GM19455 (cell line): ENCODE measurements at regions not wholly inside any gene's neighbourhood (a gene's known extent, or its start where the extent isn't known, plus 50 kb on each side); places are given as distances from the start of the nearest gene placed in this dataset.

Source experiments
- ATAC-seq: cut with Tn5 transposase; IDR thresholded peaks from one replicate; pipeline ENCODE4 v1.9.1; 2021; ENCODE audit not compliant: unreplicated experiment

GRCh38 chr1:165034136-165034809, 322.2 kb downstream of the LMX1A start:
- ATAC-seq = no peak

- ATAC-seq = no peak
Measured at GRCh38 chr1:165031001-165031400, 325.5 kb downstream of the LMX1A start.

GRCh38 chr1:165025805-165026204, 330.7 kb downstream of the LMX1A start:
- no peak for ATAC-seq

- ATAC-seq = no peak
Measured at GRCh38 chr1:165014753-165015152, 341.8 kb downstream of the LMX1A start.

DNA sequence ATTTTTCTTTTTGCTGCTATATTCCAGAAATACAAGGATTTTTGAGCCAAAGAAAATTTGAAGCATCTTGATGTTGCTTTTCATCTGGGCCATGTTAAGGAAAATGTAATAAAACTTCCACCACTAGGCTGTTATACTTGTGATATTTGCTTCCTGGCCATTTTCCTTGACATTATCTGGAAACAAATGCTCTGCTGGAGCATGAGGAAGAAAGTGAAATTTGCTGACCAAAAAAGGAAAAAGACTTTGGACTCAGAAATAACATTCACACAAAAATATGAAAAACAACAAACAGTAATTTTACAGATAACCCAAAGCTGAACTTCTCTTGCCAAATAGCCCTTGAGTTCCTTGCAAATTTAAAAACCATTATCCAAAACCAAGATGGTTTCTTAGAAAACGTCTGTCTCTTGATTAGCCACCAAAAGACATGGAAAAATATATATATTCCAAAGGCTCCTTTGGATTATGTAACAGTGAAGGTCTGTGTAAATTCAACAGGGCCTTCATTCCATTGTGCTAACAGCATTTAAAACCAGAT, 344.5 kb downstream of the LMX1A start:
- no peak for ATAC-seq

DNA sequence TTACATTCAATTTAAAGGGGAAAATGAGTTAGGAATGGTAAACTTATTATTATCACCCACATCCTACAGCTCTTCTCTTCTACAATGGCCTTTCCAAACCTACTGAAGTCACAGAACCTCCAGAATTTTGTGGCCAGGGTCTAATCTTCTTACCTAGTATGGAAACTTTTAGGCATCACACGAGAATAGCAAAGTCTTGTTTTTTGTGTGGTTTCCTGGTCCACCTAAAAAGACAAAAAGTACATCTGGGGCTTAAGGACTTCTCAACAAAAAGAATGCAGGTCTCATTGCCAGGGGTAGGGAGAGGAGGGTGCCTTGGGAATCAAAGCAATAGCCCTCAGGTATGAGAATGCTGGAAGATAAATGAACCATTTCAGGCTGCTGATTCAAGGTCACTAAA, 345.3 kb downstream of the LMX1A start:
- ATAC-seq = no peak

- no peak for ATAC-seq
Measured at GRCh38 chr1:165010418-165011070, 346.0 kb downstream of the LMX1A start.

GRCh38 chr1:165006831-165007230, 349.7 kb downstream of the LMX1A start:
- ATAC-seq = no peak

DNA sequence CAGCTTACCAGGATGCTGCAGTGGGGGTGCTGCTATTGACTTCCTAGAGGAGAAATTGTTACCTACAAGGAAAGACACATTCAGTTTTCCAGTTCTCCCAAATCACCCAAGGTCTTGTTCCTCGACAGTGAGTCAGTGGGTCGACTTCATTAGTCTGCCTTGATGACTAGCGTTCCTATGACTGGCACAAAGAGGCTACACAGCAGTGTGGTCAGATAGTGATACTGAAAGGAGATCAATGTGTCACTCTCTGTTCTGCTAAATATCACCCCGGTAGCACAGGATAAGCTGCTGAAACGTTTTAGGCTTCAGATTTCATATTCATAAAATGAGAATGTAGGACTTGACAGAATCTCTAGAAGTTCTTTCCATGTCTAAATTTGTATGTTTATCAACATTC, 357.4 kb downstream of the LMX1A start:
- ATAC-seq = no peak

GRCh38 chr1:164991763-164992314, 364.7 kb downstream of the LMX1A start:
- no peak for ATAC-seq

- no peak for ATAC-seq
Measured at GRCh38 chr1:164983023-164983650, 373.4 kb downstream of the LMX1A start.

- no peak for ATAC-seq
Measured at GRCh38 chr1:164982545-164982944, 374.0 kb downstream of the LMX1A start.

DNA sequence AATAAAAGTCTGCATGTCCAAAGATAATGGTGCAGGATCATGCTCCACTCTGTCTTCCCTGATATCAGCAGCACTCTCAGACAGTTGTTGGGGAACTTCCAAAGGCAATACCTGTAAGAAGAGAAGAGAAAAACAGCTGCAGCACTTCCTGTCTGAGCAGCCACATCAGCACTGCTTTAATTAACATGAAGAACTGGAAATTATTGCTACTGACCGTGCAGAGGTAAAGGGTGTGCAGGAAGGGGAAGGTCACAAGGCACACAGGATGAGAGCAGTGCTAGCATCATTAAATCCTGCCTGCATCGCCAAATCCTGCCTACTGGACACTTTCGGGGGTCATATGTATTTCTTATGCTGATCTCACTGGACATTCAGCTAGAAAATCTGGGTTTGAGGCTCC, 379.0 kb downstream of the LMX1A start:
- no peak for ATAC-seq

GRCh38 chr1:164971921-164972415, 384.5 kb downstream of the LMX1A start:
- no peak for ATAC-seq

DNA sequence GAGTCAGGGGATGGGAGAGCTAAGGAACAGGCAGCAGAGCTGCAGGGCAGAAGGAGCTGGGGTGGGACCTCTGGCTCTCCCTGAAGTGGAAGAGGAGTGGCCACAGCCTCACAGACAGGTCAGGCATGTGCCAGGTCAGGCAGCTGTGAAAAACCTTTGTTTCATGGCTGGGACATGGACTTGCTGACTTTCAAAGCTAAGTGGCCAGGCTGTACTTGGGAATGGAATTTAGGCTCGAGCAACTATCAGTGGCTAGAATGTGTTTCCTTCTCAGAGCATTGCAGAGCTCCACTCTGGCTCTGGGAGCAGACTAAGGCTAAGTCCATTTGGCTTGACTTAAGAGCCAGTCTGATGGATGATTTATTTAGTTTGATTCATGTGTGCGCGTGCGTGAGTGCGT, 385.1 kb downstream of the LMX1A start:
- ATAC-seq = no peak

- no peak for ATAC-seq
Measured at GRCh38 chr1:164969253-164969652, 387.3 kb downstream of the LMX1A start.

- ATAC-seq = no peak
Measured at GRCh38 chr1:164967300-164967699, 389.2 kb downstream of the LMX1A start.

- ATAC-seq = no peak
Measured at GRCh38 chr1:164961715-164962114, 394.8 kb downstream of the LMX1A start.

- ATAC-seq = no peak
Measured at GRCh38 chr1:164958982-164959768, 397.3 kb downstream of the LMX1A start.

- no peak for ATAC-seq
Measured at GRCh38 chr1:164953815-164954214, 394.8 kb downstream of the PBX1 start.

DNA sequence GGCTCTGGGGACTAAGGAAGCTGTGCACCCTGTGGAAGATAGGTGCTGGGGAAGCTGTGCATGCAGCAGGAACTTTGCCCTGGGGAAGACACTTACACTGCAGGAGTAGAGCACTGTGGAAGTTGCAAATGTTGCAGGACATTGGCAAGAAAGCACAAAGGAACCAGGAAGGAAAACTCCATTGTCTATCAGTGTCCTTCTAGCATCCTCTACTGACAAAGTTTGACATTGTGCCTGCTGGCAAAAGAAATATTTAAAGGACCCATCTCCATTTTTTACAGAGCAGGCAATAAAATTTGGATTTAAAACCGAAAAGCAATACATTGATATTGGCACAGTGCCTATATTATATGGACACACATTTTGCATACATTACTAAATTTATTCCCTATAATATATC, 394.1 kb downstream of the PBX1 start:
- no peak for ATAC-seq
